ENCODE measurements at regions not wholly inside any gene's neighbourhood (a gene's known extent, or its start where the extent isn't known, plus 50 kb on each side); places are given as distances from the start of the nearest gene placed in this dataset.

DNA sequence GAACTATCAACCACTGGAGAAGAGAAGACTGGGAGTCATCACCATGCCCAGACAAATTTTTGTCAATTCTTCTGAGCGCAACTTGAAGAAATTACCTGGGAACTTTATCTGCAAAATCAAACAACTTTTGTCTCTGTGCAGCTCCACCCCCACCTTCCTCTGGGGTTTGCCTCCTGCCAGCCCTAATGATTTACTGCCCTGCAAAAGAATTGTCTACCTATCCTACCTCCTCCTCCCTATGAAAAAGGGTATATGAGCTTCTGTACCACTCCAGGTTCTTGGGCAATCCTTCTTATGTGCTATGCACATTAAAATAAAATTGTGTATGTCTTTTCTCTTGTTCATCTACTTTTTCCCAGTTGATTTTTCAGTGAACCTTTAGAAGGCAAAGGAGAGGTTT is 191.9 kb downstream of the URB2 start:
- Histone ChIP-seq H3K9me3 (no peaks in the 10 kb centered on the region), H3K4me1 (no peaks in the 10 kb centered on the region), H3K36me3 (ENCODE audit: control insufficient read depth, insufficient read depth, low read length) (no peaks in the 10 kb centered on the region), H3K4me3 (ENCODE audit: low read depth, low read length) (no peak overlapping the region), H3K27me3 (replicated peaks; ENCODE audit: control insufficient read depth, insufficient read depth, low read length) (no peaks in the 10 kb centered on the region)
- no peak for DNase-seq
- Mint-ChIP-seq H3K27me3 (ENCODE audit: insufficient read depth, unreplicated experiment) (peaks cover 15% of the 10 kb centered on the region), H3K36me3 (ENCODE audit: insufficient read depth, unreplicated experiment) (peaks cover 6% of the 10 kb centered on the region), H3K4me3 (ENCODE audit: unreplicated experiment) (no peak overlapping the region), H3K27ac (ENCODE audit: unreplicated experiment) (no peak overlapping the region), H3K9me3 (ENCODE audit: unreplicated experiment) (no peaks in the 10 kb centered on the region), H3K4me1 (ENCODE audit: low read depth, unreplicated experiment) (no peaks in the 10 kb centered on the region)
- intact Hi-C loops (cut with micrococcal nuclease; ENCODE audit: unreplicated experiment), result no loop called here
- ChIA-PET POLR2A (no interaction called here), CTCF (no interaction called here)
- TF ChIP-seq, protein P1, sequence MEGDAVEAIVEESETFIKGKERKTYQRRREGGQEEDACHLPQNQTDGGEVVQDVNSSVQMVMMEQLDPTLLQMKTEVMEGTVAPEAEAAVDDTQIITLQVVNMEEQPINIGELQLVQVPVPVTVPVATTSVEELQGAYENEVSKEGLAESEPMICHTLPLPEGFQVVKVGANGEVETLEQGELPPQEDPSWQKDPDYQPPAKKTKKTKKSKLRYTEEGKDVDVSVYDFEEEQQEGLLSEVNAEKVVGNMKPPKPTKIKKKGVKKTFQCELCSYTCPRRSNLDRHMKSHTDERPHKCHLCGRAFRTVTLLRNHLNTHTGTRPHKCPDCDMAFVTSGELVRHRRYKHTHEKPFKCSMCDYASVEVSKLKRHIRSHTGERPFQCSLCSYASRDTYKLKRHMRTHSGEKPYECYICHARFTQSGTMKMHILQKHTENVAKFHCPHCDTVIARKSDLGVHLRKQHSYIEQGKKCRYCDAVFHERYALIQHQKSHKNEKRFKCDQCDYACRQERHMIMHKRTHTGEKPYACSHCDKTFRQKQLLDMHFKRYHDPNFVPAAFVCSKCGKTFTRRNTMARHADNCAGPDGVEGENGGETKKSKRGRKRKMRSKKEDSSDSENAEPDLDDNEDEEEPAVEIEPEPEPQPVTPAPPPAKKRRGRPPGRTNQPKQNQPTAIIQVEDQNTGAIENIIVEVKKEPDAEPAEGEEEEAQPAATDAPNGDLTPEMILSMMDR (IDR thresholded peaks at IDR 0.05; ENCODE audit: insufficient read depth in 1 of 2, low read depth in 1 of 2, low read length in 1 of 2, severe bottlenecking in 1 of 2, unreplicated experiment in 1 of 2), result no peak
- no TSS peak for BruUV-seq (replicated peaks)

DNA sequence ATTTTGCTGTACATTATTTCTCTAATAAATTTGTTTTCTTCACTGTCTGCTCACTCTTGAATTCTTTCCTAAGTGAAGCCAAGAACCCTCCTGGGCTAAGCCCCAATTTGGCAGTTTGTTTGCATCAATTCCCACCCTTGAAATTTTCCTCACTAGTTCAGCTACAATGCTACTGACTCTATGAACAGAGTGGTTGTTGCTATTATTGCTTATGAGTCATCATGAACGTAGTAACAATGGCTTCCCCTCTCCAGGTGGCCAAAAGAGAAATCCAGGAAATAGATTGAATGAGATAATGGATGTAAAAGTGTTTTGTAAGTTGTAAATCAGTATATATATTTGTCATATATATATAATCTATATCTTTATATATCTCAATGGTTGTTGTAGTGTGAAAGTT is 193.0 kb downstream of the URB2 start:
- no TSS peak for BruUV-seq (replicated peaks)
- Mint-ChIP-seq H3K4me3 (ENCODE audit: unreplicated experiment) (no peak overlapping the region), H3K4me1 (ENCODE audit: low read depth, unreplicated experiment) (no peaks in the 10 kb centered on the region), H3K9me3 (ENCODE audit: unreplicated experiment) (no peaks in the 10 kb centered on the region), H3K27ac (ENCODE audit: unreplicated experiment) (no peak overlapping the region), H3K27me3 (ENCODE audit: insufficient read depth, unreplicated experiment) (peaks cover 15% of the 10 kb centered on the region), H3K36me3 (ENCODE audit: insufficient read depth, unreplicated experiment) (peaks cover 6% of the 10 kb centered on the region)
- H3K4me3 ChIP-seq (ENCODE audit: low read depth, low read length), result no peak overlapping the region
- no peaks in the 10 kb centered on the region for H3K4me1 ChIP-seq
- ChIA-PET POLR2A (no interaction called here), CTCF (no interaction called here)
- TF ChIP-seq, protein P1 (IDR thresholded peaks at IDR 0.05; ENCODE audit: insufficient read depth in 1 of 2, low read depth in 1 of 2, low read length in 1 of 2, severe bottlenecking in 1 of 2, unreplicated experiment in 1 of 2), result no peak
- no peaks in the 10 kb centered on the region for H3K9me3 ChIP-seq
- no peaks in the 10 kb centered on the region for H3K27me3 ChIP-seq (replicated peaks; ENCODE audit: control insufficient read depth, insufficient read depth, low read length)
- no peaks in the 10 kb centered on the region for H3K36me3 ChIP-seq (ENCODE audit: control insufficient read depth, insufficient read depth, low read length)
- DNase-seq, result no peak
- intact Hi-C loops (cut with micrococcal nuclease; ENCODE audit: unreplicated experiment), result no loop called here

GRCh38 chr1:229822026-229822425 is 196.0 kb downstream of the URB2 start:
- H3K9me3 ChIP-seq, result no peaks in the 10 kb centered on the region
- no peaks in the 10 kb centered on the region for H3K27me3 ChIP-seq (replicated peaks; ENCODE audit: control insufficient read depth, insufficient read depth, low read length)
- no peak overlapping the region for H3K4me3 ChIP-seq (ENCODE audit: low read depth, low read length)
- ChIA-PET CTCF (no interaction called here), POLR2A (no interaction called here)
- no TSS peak for BruUV-seq (replicated peaks)
- Mint-ChIP-seq H3K27ac (ENCODE audit: unreplicated experiment) (no peak overlapping the region), H3K27me3 (ENCODE audit: insufficient read depth, unreplicated experiment) (peaks cover 16% of the 10 kb centered on the region), H3K4me1 (ENCODE audit: low read depth, unreplicated experiment) (no peaks in the 10 kb centered on the region), H3K4me3 (ENCODE audit: unreplicated experiment) (no peak overlapping the region), H3K36me3 (ENCODE audit: insufficient read depth, unreplicated experiment) (peaks cover 5% of the 10 kb centered on the region), H3K9me3 (ENCODE audit: unreplicated experiment) (peaks cover 13% of the 10 kb centered on the region)
- TF ChIP-seq, protein P1 (IDR thresholded peaks at IDR 0.05; ENCODE audit: insufficient read depth in 1 of 2, low read depth in 1 of 2, low read length in 1 of 2, severe bottlenecking in 1 of 2, unreplicated experiment in 1 of 2), result no peak
- no peaks in the 10 kb centered on the region for H3K4me1 ChIP-seq
- no peaks in the 10 kb centered on the region for H3K36me3 ChIP-seq (ENCODE audit: control insufficient read depth, insufficient read depth, low read length)
- intact Hi-C loops (cut with micrococcal nuclease; ENCODE audit: unreplicated experiment), result no loop called here
- DNase-seq, result no peak

All from Caco-2 (cell line).